Stimulated activated CD4-positive, alpha-beta T cell treated with anti-CD3 and anti-CD28 coated beads, Interleukin-2, amount 100 ng/mL, for 24 hours (primary cell): ENCODE measurements at regions not wholly inside any gene's neighbourhood (a gene's known extent, or its start where the extent isn't known, plus 50 kb on each side); places are given as distances from the start of the nearest gene placed in this dataset.
"Not testable (repeated sequence)": the region's sequence is repeated elsewhere in the genome, so short reads cannot be mapped to it uniquely, and the experiment has no call there.

Source experiments
- DNase-seq, 2 donors: peaks; one replicate each; pipeline ENCODE4 v3.0.0-alpha.2; 2020

GRCh38 chr12:72865921-72866320, 593.8 kb downstream of the TRHDE start:
- no peak for DNase-seq

GRCh38 chr12:72869024-72869423, 596.9 kb downstream of the TRHDE start:
- no peak for DNase-seq

- DNase-seq, result no peak
Measured at GRCh38 chr12:72872238-72872887, 600.2 kb downstream of the TRHDE start.

GRCh38 chr12:72872996-72873395, 600.8 kb downstream of the TRHDE start:
- no peak for DNase-seq

DNA sequence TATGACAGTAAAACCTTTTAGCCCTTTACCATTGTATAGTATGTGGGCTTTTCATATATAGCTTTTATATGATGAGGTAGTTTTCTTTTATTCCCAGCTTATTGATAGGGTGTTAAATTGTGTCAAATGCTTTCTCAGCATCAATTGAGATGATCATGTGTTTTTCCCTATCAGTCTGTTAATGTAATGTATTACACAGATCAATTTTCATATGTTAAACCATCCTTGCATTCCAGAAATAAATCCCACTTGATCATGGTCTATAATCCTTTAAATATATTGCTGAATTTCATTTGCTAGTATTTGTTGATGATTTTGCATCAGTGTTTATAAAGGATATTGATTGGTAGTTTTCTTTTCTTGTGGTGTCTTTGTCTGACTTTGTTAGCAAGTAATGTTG, 603.9 kb downstream of the TRHDE start:
- DNase-seq, result no peak

DNA sequence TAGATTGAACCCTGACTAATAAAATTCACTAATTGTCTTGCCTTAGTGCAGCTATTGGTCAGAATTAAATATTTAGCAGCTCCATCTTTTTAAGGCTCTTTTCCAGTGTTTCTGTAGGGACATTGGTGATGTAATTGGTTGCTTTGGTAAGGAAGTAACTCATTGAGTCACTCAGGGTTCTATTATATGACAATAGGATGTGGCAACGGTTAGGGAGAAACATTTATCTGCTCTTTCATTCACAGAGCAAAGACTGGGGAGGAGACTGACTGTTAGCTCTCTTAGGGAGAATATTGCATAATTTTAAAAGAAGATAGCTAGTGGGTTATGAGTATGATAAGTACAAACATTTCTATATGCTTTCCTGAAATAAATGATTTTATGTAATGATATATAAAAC, 616.5 kb downstream of the TRHDE start:
- DNase-seq, result no peak

DNA sequence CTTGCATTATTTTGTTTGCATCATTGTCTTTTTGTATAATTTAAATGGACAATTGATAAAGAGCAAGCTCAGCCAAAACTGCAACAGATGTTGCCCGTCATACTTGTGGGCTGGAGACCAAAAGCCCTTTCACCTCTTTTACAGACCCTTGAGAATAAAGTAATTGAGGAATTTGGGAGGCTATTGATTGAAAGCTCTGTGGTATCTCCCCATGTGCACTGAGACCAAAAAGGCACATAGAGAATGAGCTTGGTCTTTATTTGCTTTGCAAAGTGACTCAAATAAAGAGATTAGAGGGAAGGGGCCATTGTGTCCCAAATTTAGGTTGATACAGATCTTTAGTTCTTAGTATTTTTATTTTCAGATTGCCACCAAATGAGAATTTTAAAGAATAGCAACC, 617.6 kb downstream of the TRHDE start:
- no peak for DNase-seq

DNA sequence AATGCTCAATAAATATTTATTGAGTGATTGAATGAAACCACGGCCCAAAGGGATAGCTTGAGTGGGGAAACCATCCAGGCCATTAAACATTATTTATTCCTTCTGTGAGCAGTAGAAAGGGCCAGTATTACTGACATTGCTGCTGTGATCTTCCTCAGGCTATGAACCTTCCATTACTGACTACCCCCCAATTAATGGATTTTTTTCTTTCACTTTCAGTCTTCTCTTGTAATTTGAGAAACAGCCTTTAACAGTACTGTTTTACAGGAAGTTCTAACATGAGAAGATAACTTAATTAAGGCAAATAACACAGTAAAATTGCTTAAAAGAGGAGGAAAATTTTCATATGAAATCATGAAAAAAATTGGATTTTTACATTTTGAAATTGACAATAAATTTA, 629.5 kb downstream of the TRHDE start:
- no peak for DNase-seq

- no peak for DNase-seq
Measured at GRCh38 chr12:72925716-72926115, 653.5 kb downstream of the TRHDE start.

DNA sequence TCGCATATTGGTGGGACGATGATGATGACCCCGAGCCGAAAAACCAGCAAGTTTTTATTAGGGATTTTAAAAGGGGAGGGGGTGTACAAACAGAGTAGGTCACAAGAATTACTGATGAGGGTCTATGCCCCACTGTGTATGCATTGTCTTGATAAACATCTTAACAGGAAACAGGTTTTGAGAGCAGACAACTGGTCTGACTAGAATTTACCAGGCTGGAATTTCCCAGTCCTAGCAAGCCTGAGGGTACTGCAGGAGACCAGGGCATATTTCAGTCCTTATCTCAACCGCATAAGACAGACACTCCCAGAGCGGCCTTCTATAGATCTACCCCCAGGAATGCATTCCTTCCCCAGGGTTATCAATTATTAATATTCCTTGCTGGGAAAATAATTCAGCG, 659.7 kb downstream of the TRHDE start:
- DNase-seq, result not testable (repeated sequence)

GRCh38 chr12:72937486-72937885, 665.3 kb downstream of the TRHDE start:
- DNase-seq, result no peak

DNA sequence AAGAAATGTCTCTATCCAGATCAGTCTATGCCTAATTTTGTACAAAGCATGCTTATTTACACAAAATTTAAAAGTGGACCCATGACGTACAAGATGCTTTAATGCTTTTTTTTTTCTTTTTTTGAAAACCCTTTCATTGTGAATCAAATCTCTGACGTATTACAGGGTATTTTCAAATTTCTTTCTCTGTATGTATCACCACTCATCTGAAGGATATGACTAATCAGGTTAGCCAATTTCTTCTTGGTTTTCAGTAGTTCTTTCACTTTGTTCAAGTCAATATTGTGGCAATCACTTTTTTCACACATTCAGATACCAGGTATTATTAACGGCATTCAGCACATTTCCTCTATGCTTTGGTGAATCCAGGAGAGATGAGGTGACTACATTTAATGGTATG, 685.3 kb downstream of the TRHDE start:
- DNase-seq, result no peak

- DNase-seq, result no peak
Measured at GRCh38 chr12:72966684-72967083, 694.5 kb downstream of the TRHDE start.

DNA sequence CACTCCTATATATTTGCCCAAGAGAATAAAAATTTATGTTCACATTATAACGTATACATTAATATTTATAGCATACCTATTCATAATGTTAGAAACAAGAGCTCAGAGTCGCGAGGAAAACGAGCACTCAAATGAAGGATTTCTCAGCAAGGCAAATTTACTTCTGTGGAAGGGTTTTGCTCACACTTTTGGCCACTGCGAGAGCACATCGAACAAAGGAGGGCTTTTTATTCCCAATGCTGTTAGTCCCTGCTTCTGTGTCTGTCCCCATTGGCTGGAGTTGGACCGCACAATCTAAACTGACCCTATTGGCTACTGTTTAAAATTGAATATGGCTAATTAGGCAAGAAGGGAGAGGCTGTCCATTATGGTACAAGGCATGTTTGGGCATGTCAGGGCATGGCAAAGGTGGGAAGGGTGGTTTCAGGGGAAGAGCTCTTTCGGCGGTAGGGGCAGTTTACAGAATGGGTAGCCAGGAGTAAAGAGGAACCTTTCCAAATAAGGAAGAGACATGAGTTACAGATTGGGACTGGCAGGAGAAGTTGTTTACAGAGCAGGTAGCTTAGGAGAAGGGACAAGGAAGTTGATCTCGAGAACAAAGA, 702.9 kb downstream of the TRHDE start:
- DNase-seq, result no peak

DNA sequence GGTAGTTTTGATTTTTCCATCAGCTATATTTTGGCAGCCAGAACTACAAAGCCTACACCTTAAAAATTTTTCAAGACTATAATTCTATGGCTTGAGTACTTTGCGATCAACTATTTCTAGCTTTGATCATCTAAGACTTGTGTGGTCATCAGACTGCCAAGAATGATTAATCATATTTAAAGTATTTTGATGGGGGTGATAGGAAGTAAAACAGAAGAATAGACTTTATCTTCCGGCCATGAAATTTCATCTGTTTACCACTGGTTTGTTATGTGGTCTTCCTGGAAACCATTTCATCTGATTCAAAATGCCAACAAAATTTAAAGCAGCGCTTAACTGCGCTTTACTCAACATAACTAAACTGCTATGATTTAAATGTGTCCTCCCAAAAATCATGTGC, 706.8 kb downstream of the TRHDE start:
- no peak for DNase-seq

DNA sequence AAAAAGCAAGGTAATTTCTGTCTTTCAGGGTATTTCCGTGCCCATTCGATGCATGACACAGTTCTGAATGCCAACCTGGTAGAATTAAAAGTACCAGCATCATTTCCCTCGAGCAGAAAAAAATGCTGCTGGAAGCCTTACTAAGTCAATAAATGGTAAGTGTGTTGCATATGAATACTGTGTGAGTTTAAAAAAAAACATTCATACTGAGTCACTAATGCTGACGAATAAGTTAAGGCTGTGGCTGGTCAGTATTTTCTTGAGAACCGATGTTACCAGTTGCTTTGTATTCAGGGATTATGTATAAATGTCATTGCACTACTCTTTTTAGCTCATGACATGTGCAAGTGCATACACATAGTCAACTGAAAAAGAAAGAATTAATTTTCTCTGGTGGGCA, 710.2 kb downstream of the TRHDE start:
- no peak for DNase-seq

- no peak for DNase-seq
Measured at GRCh38 chr12:72986963-72987362, 714.8 kb downstream of the TRHDE start.

DNA sequence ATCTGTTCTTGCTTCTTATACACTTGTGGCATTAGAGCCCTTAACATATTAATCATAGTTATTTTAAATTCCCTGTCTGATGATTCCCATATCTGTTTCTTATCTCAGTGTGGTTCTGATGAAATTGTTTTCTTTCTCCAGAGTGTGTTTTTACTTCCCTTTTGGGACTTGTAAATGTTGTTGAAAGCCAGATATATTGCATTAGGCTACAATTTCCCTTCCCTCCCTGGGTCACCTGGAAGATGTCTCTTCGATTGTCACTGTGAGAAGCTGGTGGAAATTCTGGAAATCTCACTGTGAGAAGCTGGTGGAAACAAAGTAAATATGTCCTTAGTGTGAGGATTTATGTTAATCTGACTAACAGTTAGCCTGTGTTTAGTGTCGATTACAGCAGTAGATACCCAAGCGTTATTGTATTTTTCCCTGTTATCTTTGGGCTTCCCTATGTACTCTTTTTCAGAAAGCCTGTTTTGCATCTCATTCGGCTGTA, 717.3 kb downstream of the TRHDE start:
- DNase-seq, result no peak

DNA sequence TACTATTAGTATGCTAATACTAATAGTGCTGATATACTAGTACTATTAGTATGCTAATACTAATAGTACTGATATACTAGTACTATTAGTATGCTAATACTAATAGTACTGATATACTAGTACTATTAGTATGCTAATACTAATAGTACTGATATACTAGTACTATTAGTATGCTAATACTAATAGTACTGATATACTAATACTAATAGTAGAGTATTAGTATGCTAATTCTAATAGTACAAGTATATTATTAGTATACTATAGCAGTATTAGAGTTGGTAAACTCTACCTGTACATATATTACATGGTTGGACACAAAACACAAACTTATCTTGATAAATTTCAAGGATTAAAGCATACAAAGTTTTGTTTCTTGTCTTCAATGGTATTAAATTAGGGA, 722.9 kb downstream of the TRHDE start:
- DNase-seq, result not testable (repeated sequence)

DNA sequence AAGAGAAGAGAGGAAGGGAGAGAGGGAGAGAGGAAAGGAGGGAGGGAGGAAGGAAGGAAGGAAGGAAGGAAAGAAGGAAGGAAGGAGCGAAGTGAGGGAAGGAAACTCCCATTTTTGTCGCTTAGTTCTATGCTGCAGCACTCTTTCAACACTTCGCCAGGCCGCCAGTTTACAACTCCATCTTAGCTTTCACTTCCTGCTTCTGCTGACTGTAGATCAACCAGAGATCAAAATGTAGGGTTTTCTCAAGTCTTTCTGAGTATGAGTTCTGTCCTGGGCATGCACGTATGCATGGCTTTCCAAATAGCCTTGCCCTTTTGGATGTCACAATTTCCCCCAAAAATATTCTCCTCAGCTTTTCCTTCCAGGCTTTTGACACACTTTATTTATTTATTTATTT, 723.4 kb downstream of the TRHDE start:
- no peak for DNase-seq

GRCh38 chr12:73001806-73002205, 729.6 kb downstream of the TRHDE start:
- not testable (repeated sequence) for DNase-seq

DNA sequence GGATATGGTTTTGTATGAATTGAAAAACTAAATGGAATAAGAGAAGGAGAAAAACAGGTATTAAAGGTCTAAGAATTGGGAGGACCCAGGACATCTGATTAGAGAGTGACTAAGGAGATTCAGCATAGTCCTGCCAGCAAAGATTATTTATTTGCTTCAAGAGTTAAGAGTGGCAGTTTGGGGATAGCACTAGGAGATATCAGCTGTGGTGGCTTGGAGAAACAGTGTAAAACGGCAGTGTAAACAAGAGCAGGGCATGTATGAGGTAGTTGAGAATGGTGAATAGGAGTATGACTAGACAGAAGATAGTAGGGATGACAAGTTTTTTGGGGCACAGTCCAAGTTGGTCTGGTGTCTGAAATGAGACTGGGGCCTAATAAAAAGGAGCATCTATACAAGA, 730.3 kb downstream of the TRHDE start:
- not testable (repeated sequence) for DNase-seq

DNA sequence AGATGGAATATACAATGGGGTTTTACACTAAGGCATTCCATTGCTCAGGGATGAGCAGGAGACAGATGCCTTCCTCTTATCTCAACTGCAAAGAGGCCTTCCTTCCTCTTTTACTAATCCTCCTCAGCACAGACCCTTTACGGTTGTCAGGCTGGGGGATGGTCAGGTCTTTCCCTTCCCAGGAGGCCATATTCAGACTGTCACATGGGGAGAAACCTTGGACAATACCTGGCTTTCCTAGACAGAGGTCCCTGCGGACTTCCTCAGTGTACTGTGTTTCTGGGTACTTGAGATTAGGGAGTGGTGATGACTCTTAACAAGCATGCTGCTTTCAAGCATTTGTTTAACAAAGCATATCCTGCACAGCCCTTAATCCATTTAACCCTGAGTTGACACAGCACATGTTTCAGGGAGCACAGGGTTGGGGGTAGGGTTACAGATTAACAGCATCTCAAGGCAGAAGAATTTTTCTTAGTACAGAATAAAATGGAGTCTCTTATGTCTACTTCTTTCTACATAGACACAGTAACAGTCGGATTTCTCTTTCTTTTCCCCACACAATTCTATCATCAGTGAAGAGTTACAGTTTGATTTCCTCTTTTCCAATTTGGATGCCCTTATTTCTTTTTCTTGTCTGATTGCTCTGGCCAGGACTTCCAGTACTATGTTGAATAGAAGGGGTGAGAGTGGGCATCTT, 737.1 kb downstream of the TRHDE start:
- not testable (repeated sequence) for DNase-seq

- DNase-seq, result no peak
Measured at GRCh38 chr12:73017981-73018380, 745.8 kb downstream of the TRHDE start.
